Activated T-helper 17 cell treated with anti-CD3 and anti-CD28 coated beads, Interleukin-2, amount 50 U/mL, for 72 hours (primary cell): ENCODE measurements at regions not wholly inside any gene's neighbourhood (a gene's known extent, or its start where the extent isn't known, plus 50 kb on each side); places are given as distances from the start of the nearest gene placed in this dataset.

Experiments used
- ATAC-seq: fragments of 150-1000 bp; cut with Tn5 transposase; replicated peaks from 2 replicates; pipeline ENCODE4 v1.10.0; 2021; ENCODE audit warnings: mild to moderate bottlenecking, moderate library complexity
- H3K27ac Mint-ChIP-seq: one replicate; pipeline ENCODE4 v1.8.0; 2022; ENCODE audit warnings: mixed read lengths
- H3K27me3 Mint-ChIP-seq: one replicate; pipeline ENCODE4 v1.8.0; 2022; ENCODE audit warnings: mixed read lengths
- H3K36me3 Mint-ChIP-seq: one replicate; pipeline ENCODE4 v1.8.0; 2022; ENCODE audit warnings: low read depth, mild to moderate bottlenecking, mixed read lengths
- H3K4me1 Mint-ChIP-seq: one replicate; pipeline ENCODE4 v1.8.0; 2022; ENCODE audit warnings: mixed read lengths
- H3K4me3 Mint-ChIP-seq: one replicate; pipeline ENCODE4 v1.8.0; 2022; ENCODE audit warnings: mild to moderate bottlenecking, mixed read lengths
- H3K9me3 Mint-ChIP-seq: one replicate; pipeline ENCODE4 v1.8.0; 2022; ENCODE audit warnings: mixed read lengths

DNA sequence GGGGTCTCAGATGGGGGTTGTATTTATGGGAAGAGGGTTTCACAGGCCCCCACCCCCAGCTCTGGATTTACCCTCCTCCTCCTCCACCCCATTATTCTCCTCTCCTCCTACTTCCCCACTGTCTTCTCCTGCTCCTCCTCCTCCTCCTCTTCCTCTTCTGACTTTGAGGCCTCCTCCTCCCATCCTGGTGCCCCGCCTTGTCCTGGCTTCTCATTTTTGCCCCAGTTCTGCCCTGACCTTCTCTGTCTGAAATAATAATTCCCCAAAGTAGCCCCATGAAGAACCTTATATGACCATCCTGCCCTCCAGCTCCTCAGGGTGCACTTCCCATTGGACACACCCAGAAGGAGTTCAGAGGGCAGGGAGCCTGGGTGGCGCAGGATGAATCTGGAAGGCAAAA lies 351.4 kb upstream of the GATB start:
- Mint-ChIP-seq H3K27me3 (no peaks in the 10 kb centered on the region), H3K4me1 (peaks cover 55% of the 10 kb centered on the region), H3K9me3 (peaks cover 7% of the 10 kb centered on the region), H3K36me3 (no peaks in the 10 kb centered on the region), H3K4me3 (no peak overlapping the region), H3K27ac (peak overlapping the region; percentile 36)
- ATAC-seq, result no peak

DNA sequence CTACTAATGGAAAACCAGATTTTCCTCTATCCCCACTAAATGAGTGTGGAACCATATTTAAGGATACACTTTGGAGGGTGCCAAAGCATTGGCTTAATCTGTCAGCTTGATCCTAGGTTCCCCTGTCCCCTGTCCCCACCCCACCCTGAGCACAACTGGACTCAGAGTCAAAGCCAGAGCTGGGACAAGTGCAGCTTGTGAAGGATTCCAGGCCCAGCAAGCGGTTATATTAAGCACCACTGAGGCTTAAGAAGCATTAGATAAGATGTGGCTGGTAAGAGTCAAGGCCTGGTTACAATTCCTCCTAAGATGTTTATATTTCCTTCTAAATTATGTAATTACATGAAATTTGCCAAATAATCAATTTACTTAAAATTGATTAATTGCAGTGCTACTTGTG lies 350.0 kb upstream of the GATB start:
- Mint-ChIP-seq H3K4me1 (peaks cover 51% of the 10 kb centered on the region), H3K36me3 (no peaks in the 10 kb centered on the region), H3K27ac (no peak overlapping the region), H3K4me3 (no peak overlapping the region), H3K9me3 (no peaks in the 10 kb centered on the region), H3K27me3 (no peaks in the 10 kb centered on the region)
- no peak for ATAC-seq

DNA sequence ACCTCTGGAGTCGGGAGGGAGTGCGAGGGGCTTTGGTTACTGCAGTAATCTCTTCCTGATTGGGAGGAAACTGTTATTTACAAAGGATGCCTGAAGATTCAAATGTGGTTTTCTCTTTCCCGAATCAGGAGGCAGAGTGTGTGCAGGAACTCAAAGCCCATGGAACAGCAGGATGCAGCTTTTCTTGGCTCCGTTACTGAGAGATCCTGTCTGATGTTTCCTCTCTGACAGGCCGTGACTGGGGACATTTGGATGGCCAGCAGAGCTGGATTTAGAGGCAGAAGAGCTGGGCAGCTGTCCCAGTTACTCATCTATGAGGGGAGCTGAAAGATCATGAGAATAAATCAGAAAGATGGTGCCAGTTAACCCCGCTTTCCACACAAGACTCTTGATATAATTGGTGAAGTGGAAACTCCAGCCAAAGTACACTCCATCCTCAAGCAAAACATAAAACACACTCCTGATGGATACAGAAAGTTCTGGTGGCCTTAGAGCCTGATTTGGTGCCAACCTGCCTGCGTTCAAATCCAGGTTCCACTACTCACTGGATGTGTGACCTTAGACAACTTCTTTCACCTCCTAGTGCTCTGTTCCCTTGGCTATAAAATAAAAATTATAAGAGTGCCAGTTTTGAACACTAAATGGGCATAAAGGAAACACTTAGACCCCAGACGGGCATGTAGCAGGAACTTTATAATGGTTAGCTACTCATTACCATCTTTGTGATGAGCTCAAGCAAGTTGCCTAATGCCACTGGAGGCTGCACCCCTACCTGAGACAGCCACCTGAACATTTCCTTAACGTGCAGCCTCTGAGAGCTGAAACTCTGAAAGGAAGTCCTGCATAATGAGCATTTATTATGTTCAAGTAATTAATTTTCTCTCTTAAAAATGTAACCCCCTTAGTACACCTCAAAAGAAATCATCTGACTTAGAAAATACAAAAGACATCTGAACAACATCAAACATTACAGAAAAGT lies 349.0 kb upstream of the GATB start:
- no peaks in the 10 kb centered on the region for H3K9me3 Mint-ChIP-seq
- no peak for ATAC-seq
- H3K36me3 Mint-ChIP-seq, result no peaks in the 10 kb centered on the region
- H3K4me1 Mint-ChIP-seq, result peaks cover 47% of the 10 kb centered on the region
- H3K27ac Mint-ChIP-seq, result no peak overlapping the region
- no peak overlapping the region for H3K4me3 Mint-ChIP-seq
- no peaks in the 10 kb centered on the region for H3K27me3 Mint-ChIP-seq

DNA sequence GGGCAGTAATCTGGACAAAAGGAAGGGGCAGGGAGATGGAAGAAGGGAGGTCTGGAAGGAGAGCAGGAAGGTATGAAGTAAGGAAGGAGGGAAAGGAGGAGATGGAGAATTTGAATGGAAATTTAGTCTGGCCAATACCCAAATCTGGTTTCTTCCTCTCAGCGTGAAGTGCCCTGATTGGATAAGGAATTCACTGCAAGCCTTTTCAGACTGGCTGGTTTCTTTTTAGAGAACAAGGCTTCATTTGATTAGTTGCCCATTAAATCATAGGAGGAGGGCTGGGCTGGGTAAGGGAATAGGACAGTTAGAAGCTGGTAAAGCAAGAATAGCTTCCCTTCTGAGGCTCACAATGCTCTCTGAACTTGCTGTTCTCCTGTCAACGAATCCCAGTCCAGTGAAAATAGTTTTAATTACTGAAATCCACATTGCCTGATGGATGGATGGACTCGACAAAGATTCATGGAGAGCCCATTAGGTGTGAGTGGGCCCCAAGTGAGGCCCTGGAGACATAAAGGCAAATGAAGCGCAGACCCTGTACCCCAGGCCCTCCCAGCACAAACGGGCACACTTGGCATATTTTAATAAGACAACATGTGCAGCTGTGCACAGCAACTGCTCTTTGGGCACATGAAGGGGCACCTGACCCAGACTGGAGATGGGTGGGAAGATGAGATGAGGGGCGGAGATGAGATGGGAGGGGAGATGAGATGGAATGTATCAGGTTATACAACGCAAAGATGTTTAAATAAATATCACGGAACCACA lies 347.1 kb upstream of the GATB start:
- no peaks in the 10 kb centered on the region for H3K27me3 Mint-ChIP-seq
- no peak overlapping the region for H3K27ac Mint-ChIP-seq

DNA sequence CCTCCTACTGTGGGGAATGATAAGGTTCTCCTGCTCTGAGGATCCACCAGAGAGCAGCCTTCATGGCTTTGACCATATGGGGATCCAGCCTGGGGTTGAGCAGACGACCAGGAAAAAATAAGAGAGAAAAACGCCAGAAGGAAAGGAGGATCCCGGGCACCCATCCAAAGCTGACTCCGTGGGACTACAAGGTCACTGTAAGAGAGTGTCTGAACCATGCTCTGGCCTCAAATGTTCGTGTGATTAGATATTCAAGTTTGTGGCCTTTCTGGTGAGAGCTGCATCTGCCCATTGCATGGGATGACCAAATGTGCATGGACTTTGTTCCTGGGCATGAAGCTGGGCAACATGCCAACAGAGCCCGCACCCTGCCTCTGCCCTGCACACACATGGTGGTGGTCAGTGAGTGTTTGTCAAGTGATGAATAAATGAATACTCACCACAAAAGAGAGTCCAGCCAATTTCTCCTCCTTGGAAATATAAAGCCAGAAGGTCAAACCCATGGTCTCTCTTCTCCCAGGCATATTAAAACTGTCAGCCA lies 346.0 kb upstream of the GATB start:
- ATAC-seq, result no peak
- Mint-ChIP-seq H3K36me3 (no peaks in the 10 kb centered on the region), H3K27ac (peak overlapping the region; percentile 67), H3K4me3 (peak overlapping the region; percentile 15), H3K27me3 (no peaks in the 10 kb centered on the region), H3K9me3 (no peaks in the 10 kb centered on the region), H3K4me1 (peaks cover 40% of the 10 kb centered on the region)

More for the DNA sequence above, 347.1 kb upstream of the GATB start:
- no peak for ATAC-seq
- no peaks in the 10 kb centered on the region for H3K9me3 Mint-ChIP-seq
- peaks cover 40% of the 10 kb centered on the region for H3K4me1 Mint-ChIP-seq
- no peaks in the 10 kb centered on the region for H3K36me3 Mint-ChIP-seq
- H3K4me3 Mint-ChIP-seq, result no peak overlapping the region

DNA sequence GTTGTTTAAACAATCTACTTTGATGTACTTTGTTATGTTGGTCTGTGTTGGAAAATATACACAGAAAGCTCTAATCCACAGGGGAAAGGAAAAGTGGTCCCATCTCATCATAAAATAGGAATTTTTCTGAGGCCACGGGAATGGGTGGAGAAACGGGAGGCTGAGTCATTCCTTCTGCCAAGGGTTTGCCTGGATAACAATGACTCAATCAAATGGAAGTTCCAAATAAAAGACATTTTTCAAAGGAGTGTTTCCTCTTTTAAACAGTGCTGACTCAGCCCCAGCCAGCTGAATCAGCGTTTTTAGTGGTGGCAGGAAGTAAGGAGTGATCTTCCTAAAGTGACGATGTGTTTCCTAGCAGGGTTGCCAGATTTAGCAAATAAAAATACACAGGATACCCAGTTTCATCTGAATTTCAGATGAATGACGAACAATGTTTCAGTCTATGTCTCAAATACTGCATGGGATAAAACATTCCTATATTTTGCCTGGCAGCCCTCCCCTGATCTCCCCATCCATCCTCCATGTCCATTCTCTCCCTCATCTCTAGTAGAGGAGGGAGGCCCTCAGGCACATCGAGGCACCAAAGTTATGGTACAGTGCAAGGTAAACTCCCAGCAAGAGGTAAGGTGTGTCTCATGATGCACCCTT lies 345.4 kb upstream of the GATB start:
- Mint-ChIP-seq H3K9me3 (no peaks in the 10 kb centered on the region), H3K27ac (peak overlapping the region; percentile 67), H3K36me3 (no peaks in the 10 kb centered on the region), H3K4me3 (peak overlapping the region; percentile 15), H3K4me1 (peaks cover 46% of the 10 kb centered on the region), H3K27me3 (no peaks in the 10 kb centered on the region)
- no peak for ATAC-seq

DNA sequence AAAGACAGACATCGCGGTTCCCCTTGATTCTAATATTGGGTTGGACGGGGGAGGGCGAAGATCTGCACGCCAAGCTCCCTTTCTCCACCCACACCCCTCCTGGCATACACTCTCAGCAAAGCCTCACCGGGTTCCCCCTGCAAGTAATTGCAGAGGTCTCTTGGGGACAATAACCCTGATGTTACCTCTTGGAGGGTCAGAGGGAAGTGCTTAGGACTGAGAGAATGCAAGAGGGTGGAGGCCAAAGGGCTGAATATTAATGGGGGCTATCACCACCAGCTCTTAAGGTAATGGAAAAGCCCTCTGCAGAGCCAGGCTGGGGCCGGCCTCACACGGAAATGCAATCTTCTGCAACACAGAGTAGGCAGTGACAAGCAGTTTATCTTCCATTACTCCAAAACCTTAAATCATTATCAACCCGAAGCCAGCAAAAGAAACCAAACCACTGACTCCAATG lies 344.1 kb upstream of the GATB start:
- Mint-ChIP-seq H3K27me3 (no peaks in the 10 kb centered on the region), H3K9me3 (no peaks in the 10 kb centered on the region), H3K36me3 (peaks cover 6% of the 10 kb centered on the region), H3K4me3 (no peak overlapping the region), H3K4me1 (peaks cover 59% of the 10 kb centered on the region), H3K27ac (no peak overlapping the region)
- ATAC-seq, result no peak

DNA sequence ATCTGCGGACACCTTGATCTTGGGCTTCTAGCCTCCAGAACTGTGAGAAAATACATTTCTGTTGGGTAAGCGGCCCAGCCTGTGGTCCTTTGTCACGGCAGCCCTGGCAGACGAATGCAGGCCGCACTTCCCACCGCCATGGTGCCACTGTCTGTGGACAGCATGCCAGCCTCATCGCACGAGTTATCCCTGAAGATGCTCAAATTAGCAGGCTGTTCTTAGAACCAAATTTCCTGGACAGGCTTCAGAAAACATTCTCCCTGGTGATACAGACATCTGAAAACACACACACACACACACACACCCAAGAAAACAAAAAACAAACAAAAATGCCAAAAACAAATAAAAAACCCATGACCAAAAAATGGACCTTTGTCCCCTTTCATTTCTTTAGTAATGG lies 343.5 kb upstream of the GATB start:
- no peak overlapping the region for H3K27ac Mint-ChIP-seq
- no peaks in the 10 kb centered on the region for H3K9me3 Mint-ChIP-seq
- H3K4me3 Mint-ChIP-seq, result no peak overlapping the region
- H3K4me1 Mint-ChIP-seq, result peaks cover 61% of the 10 kb centered on the region
- peaks cover 6% of the 10 kb centered on the region for H3K36me3 Mint-ChIP-seq
- ATAC-seq, result no peak
- H3K27me3 Mint-ChIP-seq, result no peaks in the 10 kb centered on the region

DNA sequence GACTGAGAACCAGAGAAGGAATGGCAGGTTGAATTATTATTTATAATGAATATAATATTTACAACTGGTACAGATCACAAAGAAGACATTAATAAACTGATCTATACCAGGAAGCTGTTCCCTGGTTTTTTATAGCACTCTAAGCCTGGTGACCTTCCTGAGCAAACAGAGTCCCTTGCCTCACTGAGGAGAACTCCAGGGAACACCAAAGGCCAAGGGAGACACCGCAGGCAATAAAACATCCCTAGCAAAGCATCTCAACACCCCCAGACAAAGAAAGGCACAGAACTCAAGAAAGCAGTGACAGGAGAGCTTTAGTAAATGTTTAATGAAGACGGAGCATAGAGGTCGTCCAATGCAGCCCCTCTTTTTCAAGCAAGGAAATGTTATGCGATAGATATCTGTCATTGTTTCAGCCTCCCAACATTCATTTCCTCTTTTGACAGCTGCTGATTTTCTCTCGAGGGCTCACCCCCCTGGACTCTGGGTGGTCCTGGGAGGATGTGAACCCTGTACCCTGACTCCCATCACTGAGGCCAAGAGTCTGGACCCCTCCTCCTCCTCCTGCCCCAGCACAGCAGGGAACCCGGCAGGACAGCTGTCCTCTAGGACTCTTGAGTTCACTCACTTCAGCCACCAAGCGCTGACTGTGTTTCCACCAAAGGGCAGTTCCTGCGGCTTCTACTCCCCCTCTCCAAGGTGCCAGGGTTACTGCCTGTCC lies 342.5 kb upstream of the GATB start:
- Mint-ChIP-seq H3K4me3 (peak overlapping the region; percentile 89), H3K27ac (peak overlapping the region; percentile 95), H3K27me3 (no peaks in the 10 kb centered on the region), H3K9me3 (no peaks in the 10 kb centered on the region), H3K36me3 (peaks cover 6% of the 10 kb centered on the region), H3K4me1 (peaks cover 69% of the 10 kb centered on the region)
- no peak for ATAC-seq

DNA sequence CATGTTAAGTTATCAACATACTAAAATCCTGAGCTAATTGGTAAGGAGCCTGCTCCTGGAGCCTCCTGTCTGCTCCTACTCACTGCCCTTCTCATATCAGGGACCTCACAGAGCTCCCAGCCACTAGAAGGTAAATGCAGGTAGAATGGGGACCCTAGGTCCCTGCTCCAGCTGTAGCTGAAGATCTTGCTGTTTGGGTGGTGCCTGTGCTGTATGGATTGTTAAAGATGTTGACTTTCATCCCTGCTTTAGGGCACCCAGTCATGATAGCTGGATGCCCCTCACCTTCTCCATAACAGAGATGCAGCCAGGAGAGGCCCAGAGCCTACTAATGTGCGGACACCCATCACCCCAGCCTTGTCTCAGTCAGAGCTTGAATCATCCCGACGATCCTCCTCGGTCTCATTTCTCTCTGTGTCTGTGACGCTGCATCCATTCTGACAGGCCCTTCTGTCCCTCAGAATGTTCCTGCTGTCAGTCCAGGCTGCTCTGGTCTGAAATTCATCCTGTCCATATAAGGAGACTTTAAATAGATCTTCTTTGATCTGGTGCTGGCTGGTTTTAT lies 341.7 kb upstream of the GATB start:
- Mint-ChIP-seq H3K4me3 (peak overlapping the region; percentile 89), H3K27ac (peak overlapping the region; percentile 95), H3K36me3 (peaks cover 6% of the 10 kb centered on the region), H3K9me3 (no peaks in the 10 kb centered on the region), H3K27me3 (no peaks in the 10 kb centered on the region), H3K4me1 (peaks cover 64% of the 10 kb centered on the region)
- no peak for ATAC-seq

DNA sequence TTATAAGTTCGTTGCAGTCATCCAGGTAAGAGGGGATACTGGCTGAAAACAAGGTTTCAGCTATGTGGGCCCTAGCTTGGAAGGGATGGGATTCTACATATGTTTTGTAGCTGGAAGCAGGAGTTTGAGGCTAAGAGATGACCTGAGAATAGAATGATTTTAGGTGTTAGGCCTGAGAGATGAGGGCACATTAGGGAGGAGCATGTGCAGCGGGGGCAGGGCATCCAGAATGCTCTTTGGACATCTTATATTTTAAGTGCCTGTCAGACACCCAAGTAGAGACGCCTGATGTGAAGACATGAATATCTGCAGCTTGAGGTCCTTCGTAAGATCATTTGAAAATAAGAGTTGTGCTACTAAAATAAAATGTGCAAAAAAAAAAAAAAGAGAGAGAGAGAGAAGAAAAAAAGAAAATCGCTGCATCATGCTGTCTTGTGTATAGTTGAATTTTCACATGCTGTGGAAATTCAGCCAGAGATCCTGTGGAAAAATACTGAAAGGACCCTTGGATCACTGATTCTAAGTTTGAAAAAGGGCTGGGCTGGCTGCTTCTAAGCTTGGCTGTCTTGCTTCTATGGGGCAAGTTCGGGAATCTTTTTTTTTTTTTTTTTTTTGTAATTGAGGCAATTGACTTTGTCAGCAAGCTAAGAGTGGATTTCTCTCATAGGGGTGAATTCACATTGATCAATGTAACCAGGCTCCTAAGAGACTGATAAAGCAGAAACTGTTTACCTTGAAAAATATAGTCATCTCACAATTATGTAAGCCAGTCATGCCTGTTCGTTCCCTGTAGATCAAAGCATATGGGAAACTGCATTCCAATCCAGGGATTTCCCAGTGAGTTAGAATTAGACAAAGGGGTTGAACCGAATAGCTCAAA lies 341.0 kb upstream of the GATB start:
- Mint-ChIP-seq H3K27ac (peak overlapping the region; percentile 95), H3K4me3 (peak overlapping the region; percentile 89), H3K4me1 (peaks cover 67% of the 10 kb centered on the region), H3K9me3 (no peaks in the 10 kb centered on the region), H3K27me3 (no peaks in the 10 kb centered on the region), H3K36me3 (peaks cover 6% of the 10 kb centered on the region)
- ATAC-seq, result peak; percentile 27

DNA sequence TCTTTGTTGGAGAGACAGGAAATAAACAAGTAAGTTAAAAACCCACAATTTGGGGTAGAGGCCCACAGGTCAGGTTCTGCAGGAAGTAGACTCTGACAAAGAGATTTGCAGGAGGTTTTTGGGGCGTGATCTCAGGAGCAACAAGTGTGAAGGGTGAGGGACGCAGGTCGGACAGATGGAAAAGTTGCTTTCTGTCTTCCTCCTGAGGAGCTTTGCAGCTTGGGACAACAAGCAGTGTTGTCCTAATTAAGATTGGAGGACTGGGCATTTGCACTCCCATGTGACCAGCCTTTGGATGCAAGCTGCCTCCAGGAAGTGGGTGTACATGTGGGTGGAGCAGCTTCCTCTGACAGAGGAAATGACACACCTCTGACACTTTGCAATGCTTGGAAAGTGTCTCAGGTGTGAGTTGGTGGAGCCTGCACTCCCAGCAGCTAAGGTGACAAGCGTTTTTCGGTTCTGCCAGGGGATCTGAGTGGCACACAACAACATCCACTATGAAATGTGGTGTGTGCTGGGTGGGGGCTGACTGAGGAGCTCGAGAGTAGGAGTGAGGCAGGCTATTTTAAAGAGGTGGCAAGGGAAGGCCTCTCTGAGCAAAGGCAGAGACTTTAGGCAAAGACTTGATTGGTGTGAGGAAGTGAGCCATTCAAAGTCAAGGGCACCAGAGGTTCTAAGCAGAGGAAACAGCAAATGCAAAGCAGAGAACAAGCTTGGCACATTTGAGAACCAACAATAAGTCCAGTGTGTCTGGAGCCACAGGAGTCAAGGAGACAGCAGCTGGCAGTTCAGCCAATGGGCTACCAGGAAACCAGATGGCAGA lies 339.8 kb upstream of the GATB start:
- peak; percentile 90 for ATAC-seq
- peaks cover 59% of the 10 kb centered on the region for H3K4me1 Mint-ChIP-seq
- peaks cover 6% of the 10 kb centered on the region for H3K36me3 Mint-ChIP-seq
- peak overlapping the region; percentile 89 for H3K4me3 Mint-ChIP-seq
- no peaks in the 10 kb centered on the region for H3K27me3 Mint-ChIP-seq
- no peaks in the 10 kb centered on the region for H3K9me3 Mint-ChIP-seq
- H3K27ac Mint-ChIP-seq, result peak overlapping the region; percentile 95
